Muscle layer of duodenum (tissue), 2 donors: ENCODE measurements at regions not wholly inside any gene's neighbourhood (a gene's known extent, or its start where the extent isn't known, plus 50 kb on each side); places are given as distances from the start of the nearest gene placed in this dataset.

Experiments used
- H3K27ac ChIP-seq: one replicate; pipeline ENCODE4 v1.7.0; 2013; ENCODE audit warnings: mild to moderate bottlenecking, low read length
- H3K27me3 ChIP-seq: one replicate; pipeline ENCODE4 v1.7.0; 2013; ENCODE audit warnings: low read depth, mild to moderate bottlenecking, control low read depth, low read length
- H3K36me3 ChIP-seq, 2 donors: one replicate each; pipeline ENCODE4 v1.7.0; 2013; ENCODE audit warnings: low read length in 2 of 2, control low read depth in 1 of 2, mild to moderate bottlenecking in 1 of 2; ENCODE audit not compliant: insufficient read depth in 2 of 2, control insufficient read depth in 1 of 2
- H3K4me1 ChIP-seq, 2 donors: one replicate each; pipeline ENCODE4 v1.7.0; 2013; ENCODE audit warnings: low read length in 2 of 2, mild to moderate bottlenecking in 2 of 2, control low read depth in 1 of 2, moderate library complexity in 1 of 2; ENCODE audit not compliant: insufficient read depth in 2 of 2, control insufficient read depth in 1 of 2
- H3K4me3 ChIP-seq, 2 donors: one replicate each; pipeline ENCODE4 v1.7.0; 2013; ENCODE audit warnings: low read length in 2 of 2, low read depth in 1 of 2, mild to moderate bottlenecking in 1 of 2
- H3K9me3 ChIP-seq, 2 donors: one replicate each; pipeline ENCODE4 v1.7.0; 2013; ENCODE audit warnings: low read length in 2 of 2, control low read depth in 1 of 2, mild to moderate bottlenecking in 1 of 2; ENCODE audit not compliant: control insufficient read depth in 1 of 2
- donor health status: healthy.

DNA sequence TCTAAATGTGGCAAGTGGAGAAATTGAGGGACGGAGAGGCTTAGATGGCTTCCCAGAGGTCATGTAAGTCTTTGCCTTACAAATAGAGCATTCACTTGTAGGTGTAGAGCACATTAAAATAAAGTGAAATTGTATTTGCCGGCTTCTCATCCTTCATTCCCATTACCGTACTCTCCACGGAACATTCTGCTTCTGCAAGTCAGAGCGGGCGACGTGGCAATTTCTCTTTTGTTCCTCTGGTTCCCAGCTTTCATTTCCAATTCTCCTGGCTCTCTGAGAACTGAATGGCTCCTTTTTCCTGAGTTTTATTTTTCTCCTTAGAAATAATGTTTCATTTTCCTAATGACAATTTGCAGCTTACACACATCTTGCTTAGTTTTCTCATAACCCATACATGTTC lies 51.3 kb upstream of the PFKP start:
- H3K4me1 ChIP-seq: no peaks in the 10 kb centered on the region
- H3K4me3 ChIP-seq: no peak overlapping the region
- no peak overlapping the region for H3K27ac ChIP-seq
- H3K9me3 ChIP-seq: peaks cover 5 to 7% of the 10 kb centered on the region in 2 donors
- H3K27me3 ChIP-seq: no peaks in the 10 kb centered on the region
- no peaks in the 10 kb centered on the region for H3K36me3 ChIP-seq

DNA sequence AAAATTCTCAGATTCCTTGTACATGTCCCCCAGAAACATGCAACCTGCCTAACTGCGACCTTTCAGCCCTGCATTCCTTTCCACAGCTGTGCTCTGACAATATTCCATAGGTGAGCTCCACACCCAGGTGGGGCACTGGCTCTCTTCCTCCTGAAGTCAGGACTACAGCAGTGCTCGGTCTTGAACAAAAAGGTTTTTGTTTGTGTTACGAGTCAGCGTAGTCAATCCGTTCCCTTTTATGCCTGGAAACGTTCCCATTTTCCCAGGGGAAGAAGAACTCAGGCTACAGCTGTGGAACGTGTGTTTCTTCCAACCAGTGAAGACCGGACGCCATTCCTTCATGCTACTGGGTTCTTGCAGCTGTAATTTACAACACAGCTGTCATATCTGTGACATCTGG lies 52.4 kb upstream of the PFKP start:
- Histone ChIP-seq H3K9me3 (peaks cover 5 to 7% of the 10 kb centered on the region in 2 donors), H3K4me1 (no peaks in the 10 kb centered on the region), H3K27ac (no peak overlapping the region), H3K36me3 (no peaks in the 10 kb centered on the region), H3K4me3 (no peak overlapping the region), H3K27me3 (no peaks in the 10 kb centered on the region)

DNA sequence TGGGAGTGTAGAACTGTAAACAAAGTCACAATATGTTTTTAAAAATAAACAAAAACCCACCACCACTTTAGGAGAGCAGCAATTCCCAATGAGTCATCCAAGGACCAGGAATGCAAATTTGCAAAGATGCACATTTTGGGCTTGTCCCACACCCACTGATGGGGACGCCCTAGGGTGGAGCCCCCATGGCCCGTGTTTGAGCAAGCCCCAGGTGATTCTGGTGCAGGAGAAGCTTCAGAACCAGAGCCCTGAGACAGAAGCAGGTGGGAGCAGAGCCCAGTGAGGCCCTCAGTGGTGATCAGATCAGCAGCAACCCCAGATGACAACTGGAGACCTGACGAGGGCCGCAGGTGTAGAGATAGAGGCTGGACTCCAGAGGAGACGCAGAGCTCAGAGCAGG lies 55.1 kb upstream of the PFKP start:
- Histone ChIP-seq H3K27ac (no peak overlapping the region), H3K4me3 (no peak overlapping the region), H3K36me3 (no peaks in the 10 kb centered on the region), H3K27me3 (no peaks in the 10 kb centered on the region), H3K9me3 (peaks cover 5 to 7% of the 10 kb centered on the region in 2 donors), H3K4me1 (no peaks in the 10 kb centered on the region)

DNA sequence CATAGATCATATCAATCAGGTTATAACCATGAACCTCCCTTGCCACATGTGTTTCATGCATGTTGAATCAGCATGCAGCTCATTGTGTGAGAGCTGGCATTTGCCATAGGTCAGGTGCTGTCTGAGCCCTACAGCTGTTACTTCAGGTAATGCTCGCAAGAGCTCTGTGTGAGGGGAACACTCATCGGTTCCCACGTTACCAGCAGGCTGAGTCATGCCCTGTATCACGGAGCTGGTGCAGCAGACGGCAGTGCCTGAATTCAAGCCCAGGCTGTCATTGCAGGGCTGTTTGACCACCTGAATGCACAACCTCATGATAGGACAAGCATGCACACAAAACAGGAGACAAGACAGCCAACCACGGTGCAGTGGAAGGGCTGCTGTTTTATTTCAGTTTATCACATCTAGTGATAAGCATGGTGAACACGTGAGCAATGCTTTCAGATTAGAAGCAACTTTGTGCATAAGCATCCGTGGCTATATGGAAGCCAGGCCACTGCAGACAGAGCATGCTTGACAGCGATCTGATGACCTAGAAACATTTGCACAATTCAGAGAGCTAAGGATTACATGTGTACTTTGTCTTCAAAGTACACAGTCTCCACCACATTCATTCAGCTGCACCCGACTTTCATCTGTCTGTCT lies 56.4 kb upstream of the PFKP start:
- Histone ChIP-seq H3K36me3 (no peaks in the 10 kb centered on the region), H3K4me1 (no peaks in the 10 kb centered on the region), H3K4me3 (no peak overlapping the region), H3K27ac (no peak overlapping the region), H3K9me3 (peaks cover 5 to 7% of the 10 kb centered on the region in 2 donors), H3K27me3 (no peaks in the 10 kb centered on the region)

DNA sequence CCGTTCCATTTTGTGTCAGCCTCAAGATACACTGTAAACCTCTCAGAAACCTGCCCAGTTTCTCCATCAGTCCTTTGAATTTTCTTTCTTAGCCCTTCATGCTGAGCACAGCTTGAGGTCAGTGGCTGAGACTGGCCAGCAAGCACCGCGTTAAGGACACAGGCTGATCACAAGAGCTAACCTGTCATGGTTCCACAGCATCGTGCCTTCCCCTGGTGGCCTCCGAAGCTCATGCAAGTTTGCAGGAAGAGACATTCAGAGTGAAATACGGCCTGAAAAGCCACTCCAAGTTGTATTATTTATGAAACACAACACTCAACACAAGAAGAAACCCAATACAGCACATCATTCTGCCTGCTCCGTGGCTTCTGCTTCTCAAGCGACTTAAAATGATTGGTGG lies 57.0 kb upstream of the PFKP start:
- no peak overlapping the region for H3K4me3 ChIP-seq
- no peak overlapping the region for H3K27ac ChIP-seq
- peaks cover 5 to 7% of the 10 kb centered on the region in 2 donors for H3K9me3 ChIP-seq
- no peaks in the 10 kb centered on the region for H3K4me1 ChIP-seq
- no peaks in the 10 kb centered on the region for H3K27me3 ChIP-seq
- H3K36me3 ChIP-seq: no peaks in the 10 kb centered on the region

DNA sequence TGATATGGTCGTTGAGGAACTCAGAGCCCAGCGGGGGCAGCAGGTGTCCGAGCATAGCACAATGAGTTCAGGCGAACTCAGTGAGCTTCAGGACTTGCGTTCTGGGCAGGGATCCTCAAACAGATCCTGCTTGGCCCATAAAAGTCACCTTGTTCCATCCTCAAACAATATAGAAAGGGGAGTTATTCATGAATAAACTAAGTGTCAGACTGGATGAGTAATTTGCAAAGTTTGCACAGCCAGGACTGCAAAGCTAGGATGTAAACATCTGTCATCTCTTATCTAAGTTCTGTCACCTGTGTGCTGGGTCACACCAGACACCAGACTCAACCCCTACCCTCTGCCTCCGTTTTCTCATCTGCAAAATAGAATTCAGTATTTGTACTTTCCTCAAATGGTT lies 58.0 kb upstream of the PFKP start:
- H3K4me3 ChIP-seq: no peak overlapping the region
- no peak overlapping the region for H3K27ac ChIP-seq
- no peaks in the 10 kb centered on the region for H3K4me1 ChIP-seq
- no peaks in the 10 kb centered on the region for H3K27me3 ChIP-seq
- peaks cover 5 to 7% of the 10 kb centered on the region in 2 donors for H3K9me3 ChIP-seq
- H3K36me3 ChIP-seq: no peaks in the 10 kb centered on the region

DNA sequence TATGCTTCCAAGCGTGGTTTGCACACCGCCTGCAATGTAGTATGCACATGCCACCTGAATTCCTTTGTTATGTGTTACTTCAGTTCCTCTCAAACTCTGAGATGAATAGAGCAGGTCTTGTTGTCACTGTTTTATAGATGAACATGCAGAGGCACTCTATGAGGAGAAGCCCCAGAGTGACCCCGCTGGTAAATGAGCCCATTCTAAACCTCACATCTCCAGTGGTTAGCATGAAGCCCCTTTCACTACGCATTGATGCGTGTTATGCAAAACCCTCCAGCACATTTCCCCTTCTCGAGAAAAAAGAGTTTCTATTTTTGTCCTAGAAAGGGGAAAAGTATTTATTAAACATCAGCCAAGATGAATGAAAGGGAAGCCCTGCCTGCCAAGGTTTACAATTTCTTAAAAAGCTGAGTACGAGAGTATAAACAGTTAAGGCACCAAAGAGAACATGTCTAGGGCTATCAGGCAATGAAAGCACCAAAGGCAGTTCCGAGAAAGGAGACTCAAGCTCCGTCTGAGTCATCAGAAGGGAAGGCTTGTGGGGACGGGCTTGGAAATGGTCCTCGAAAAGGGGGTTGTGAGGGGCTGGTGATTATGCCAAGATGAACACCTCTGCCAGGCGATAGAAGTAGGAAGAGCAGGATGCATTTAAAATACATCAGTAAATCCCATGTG lies 58.7 kb upstream of the PFKP start:
- Histone ChIP-seq H3K27me3 (no peaks in the 10 kb centered on the region), H3K9me3 (peaks cover 5 to 7% of the 10 kb centered on the region in 2 donors), H3K27ac (no peak overlapping the region), H3K36me3 (no peaks in the 10 kb centered on the region), H3K4me1 (no peaks in the 10 kb centered on the region), H3K4me3 (no peak overlapping the region)

DNA sequence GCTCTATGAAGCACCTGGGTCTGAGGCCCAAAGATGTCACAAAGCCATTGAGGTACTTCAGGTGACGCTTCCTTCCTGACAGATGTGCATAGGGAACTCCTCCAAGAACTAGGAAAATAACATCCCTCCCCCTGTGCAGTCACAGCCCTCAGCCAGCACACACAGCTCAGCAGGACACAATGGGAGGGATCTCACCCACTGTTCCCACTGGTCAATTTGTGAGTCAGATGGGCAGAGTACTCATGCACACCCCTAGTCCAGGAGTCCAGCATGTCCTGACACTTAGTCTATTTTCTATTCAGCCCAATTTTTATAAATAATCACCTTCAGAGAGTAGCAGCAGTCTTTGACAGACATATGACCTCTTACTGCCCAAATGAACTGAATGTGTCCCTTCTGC lies 60.7 kb upstream of the PFKP start:
- H3K27ac ChIP-seq: no peak overlapping the region
- no peaks in the 10 kb centered on the region for H3K36me3 ChIP-seq
- no peaks in the 10 kb centered on the region for H3K4me1 ChIP-seq
- H3K4me3 ChIP-seq: no peak overlapping the region
- no peaks in the 10 kb centered on the region for H3K9me3 ChIP-seq
- no peaks in the 10 kb centered on the region for H3K27me3 ChIP-seq

DNA sequence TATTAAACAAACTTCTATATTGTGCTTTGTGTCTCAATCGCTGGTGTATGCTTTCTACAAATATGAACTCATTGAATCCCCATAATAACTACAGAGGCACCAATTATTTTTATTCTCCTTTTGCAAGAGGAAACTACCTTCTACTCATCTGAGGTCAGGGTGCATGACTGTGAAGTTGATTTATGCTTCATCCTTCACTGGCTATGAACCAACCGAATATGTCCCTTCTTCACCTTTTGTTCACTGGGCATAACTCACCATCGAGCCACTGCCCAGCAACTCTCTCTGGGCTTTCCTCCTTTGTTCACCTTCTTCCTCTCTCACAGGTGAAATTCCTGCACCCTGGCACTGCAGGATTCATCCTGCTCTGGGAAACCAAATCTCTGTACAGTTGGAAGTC lies 61.3 kb upstream of the PFKP start:
- Histone ChIP-seq H3K27ac (no peak overlapping the region), H3K36me3 (no peaks in the 10 kb centered on the region), H3K27me3 (no peaks in the 10 kb centered on the region), H3K4me1 (no peaks in the 10 kb centered on the region), H3K9me3 (no peaks in the 10 kb centered on the region), H3K4me3 (no peak overlapping the region)

DNA sequence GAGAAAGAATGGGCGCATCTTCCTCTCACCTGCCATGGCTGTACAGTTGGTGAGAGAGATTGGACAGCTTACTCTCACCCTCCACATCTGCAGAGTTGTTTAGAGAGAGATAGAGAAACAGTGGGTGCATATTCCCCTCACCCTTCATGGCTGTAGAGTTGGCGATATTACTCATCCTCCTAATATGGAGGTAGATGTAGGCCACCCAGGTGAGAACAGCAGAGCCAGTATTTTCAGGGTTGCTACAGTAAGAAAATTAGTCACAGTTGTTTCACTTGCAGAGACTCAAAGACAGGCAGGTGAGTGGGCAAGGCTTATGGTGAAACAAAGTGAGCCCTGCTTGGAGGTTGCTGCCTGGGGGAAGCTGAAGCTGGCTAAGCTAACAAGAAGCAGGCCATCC lies 65.0 kb upstream of the PFKP start:
- Histone ChIP-seq H3K36me3 (no peaks in the 10 kb centered on the region), H3K27ac (no peak overlapping the region), H3K9me3 (no peaks in the 10 kb centered on the region), H3K4me1 (no peaks in the 10 kb centered on the region), H3K4me3 (no peak overlapping the region), H3K27me3 (no peaks in the 10 kb centered on the region)

DNA sequence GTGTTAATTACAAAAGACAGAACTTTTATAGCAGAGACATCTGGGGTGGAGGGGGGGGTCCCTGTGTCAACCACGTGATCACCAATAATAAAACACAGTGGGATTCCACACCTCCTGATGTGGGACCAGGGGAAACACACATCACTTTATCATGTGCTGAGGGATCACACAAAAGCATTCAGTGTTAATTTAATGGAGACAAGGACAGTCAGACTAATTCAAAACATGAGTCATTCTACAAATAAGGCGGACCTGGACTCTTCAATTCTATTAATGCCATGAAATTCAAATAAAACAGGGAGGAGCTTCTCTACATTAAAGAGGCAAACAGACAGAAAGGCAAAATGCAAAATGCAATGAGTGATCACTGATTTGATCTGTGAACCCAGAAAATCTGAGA lies 67.3 kb upstream of the PFKP start:
- no peaks in the 10 kb centered on the region for H3K36me3 ChIP-seq
- no peaks in the 10 kb centered on the region for H3K4me1 ChIP-seq
- H3K27ac ChIP-seq: no peak overlapping the region
- H3K9me3 ChIP-seq: no peaks in the 10 kb centered on the region
- no peaks in the 10 kb centered on the region for H3K27me3 ChIP-seq
- no peak overlapping the region for H3K4me3 ChIP-seq
